KBM-7 (cell line): ENCODE measurements at regions not wholly inside any gene's neighbourhood (a gene's known extent, or its start where the extent isn't known, plus 50 kb on each side); places are given as distances from the start of the nearest gene placed in this dataset.
"Not testable (repeated sequence)": the region's sequence is repeated elsewhere in the genome, so short reads cannot be mapped to it uniquely, and the experiment has no call there.

Experiments
- DNase-seq: peaks from one replicate; pipeline ENCODE4 v3.0.0-alpha.2; 2015
- in situ Hi-C: fragments of 300-500 bp; cut with MboI; formaldehyde crosslinking; loops from 2 replicates; pipeline ENCODE4 v1.14.3; 2020; ENCODE audit warnings: low sequenced_read_pairs, low pct_unique_long_range_greater_than_20kb, mixed read lengths

- no peak for DNase-seq
- in situ Hi-C loops, result no loop called here
Observed at GRCh38 chr2:138280999-138281695, 220.4 kb upstream of the SPOPL start.

- no peak for DNase-seq
- in situ Hi-C loops, result no loop called here
Observed at GRCh38 chr2:138282014-138282672, 219.4 kb upstream of the SPOPL start.

GRCh38 chr2:138291805-138292204 is 209.8 kb upstream of the SPOPL start:
- in situ Hi-C loops, result no loop called here
- DNase-seq, result no peak

- DNase-seq, result no peak
- in situ Hi-C loops, result no loop called here
Observed at GRCh38 chr2:138293045-138293444, 208.5 kb upstream of the SPOPL start.

GRCh38 chr2:138293549-138293948 is 208.0 kb upstream of the SPOPL start:
- no peak for DNase-seq
- in situ Hi-C loops, result no loop called here

- in situ Hi-C loops, result no loop called here
- DNase-seq, result no peak
Observed at GRCh38 chr2:138294451-138294850, 207.1 kb upstream of the SPOPL start.

- no peak for DNase-seq
- in situ Hi-C loops, result no loop called here
Observed at GRCh38 chr2:138296365-138296764, 205.2 kb upstream of the SPOPL start.

GRCh38 chr2:138298120-138298814 is 203.3 kb upstream of the SPOPL start:
- DNase-seq, result no peak
- in situ Hi-C loops, result no loop called here

GRCh38 chr2:138298900-138299299 is 202.7 kb upstream of the SPOPL start:
- DNase-seq, result no peak
- in situ Hi-C loops, result no loop called here

GRCh38 chr2:138306626-138307025 is 194.9 kb upstream of the SPOPL start:
- in situ Hi-C loops, result no loop called here
- no peak for DNase-seq

GRCh38 chr2:138307099-138307498 is 194.5 kb upstream of the SPOPL start:
- no peak for DNase-seq
- in situ Hi-C loops, result no loop called here

GRCh38 chr2:138309760-138310159 is 191.8 kb upstream of the SPOPL start:
- in situ Hi-C loops, result no loop called here
- DNase-seq, result no peak

GRCh38 chr2:138312061-138312460 is 189.5 kb upstream of the SPOPL start:
- in situ Hi-C loops, result no loop called here
- no peak for DNase-seq

- in situ Hi-C loops, DNase-seq: not testable (repeated sequence)
Observed at GRCh38 chr2:138315619-138316018, 186.0 kb upstream of the SPOPL start.

- no peak for DNase-seq
- in situ Hi-C loops, result no loop called here
Observed at GRCh38 chr2:138319616-138320015, 182.0 kb upstream of the SPOPL start.

- in situ Hi-C loops, result no loop called here
- DNase-seq, result no peak
Observed at GRCh38 chr2:138321458-138321857, 180.1 kb upstream of the SPOPL start.

- DNase-seq, result no peak
- in situ Hi-C loops, result no loop called here
Observed at GRCh38 chr2:138323382-138324067, 178.0 kb upstream of the SPOPL start.

GRCh38 chr2:138324068-138324771 is 177.3 kb upstream of the SPOPL start:
- in situ Hi-C loops, result no loop called here
- no peak for DNase-seq

GRCh38 chr2:138327967-138328366 is 173.6 kb upstream of the SPOPL start:
- in situ Hi-C loops, result no loop called here
- no peak for DNase-seq
